ENCODE measurements at regions not wholly inside any gene's neighbourhood (a gene's known extent, or its start where the extent isn't known, plus 50 kb on each side); places are given as distances from the start of the nearest gene placed in this dataset.
A peak's percentile ranks its signal among the peaks of the same experiment; 100 is the strongest.
"Not testable (repeated sequence)": the region's sequence is repeated elsewhere in the genome, so short reads cannot be mapped to it uniquely, and the experiment has no call there.

GRCh38 chr15:93929375-93930094, 301.8 kb upstream of the MCTP2 start:
- no peaks in the 10 kb centered on the region for H3K9me3 ChIP-seq (ENCODE audit: low read depth)
- no peak overlapping the region for H3K27ac ChIP-seq
- TF ChIP-seq EZH2phosphoT487 (IDR thresholded peaks at IDR 0.05; ENCODE audit: low read depth, severe bottlenecking, unreplicated experiment) (no peak), EZH2 (IDR thresholded peaks at IDR 0.05; ENCODE audit: borderline replicate concordance) (no peak), CTCF (IDR thresholded peaks at IDR 0.05; ENCODE audit: poor library complexity) (no peak)
- no peak overlapping the region for H3K4me3 ChIP-seq
- 63% methylated on average over 7 of the region's 7 CpGs for WGBS (ENCODE audit: low lambda C conversion rate, missing lambda C conversion rate)
- H2AFZ ChIP-seq = no peak overlapping the region
- peak; percentile 42 for DNase-seq (ENCODE audit: low spot score)
- H3K9me2 ChIP-seq (replicated peaks; ENCODE audit: insufficient read depth) = no peaks in the 10 kb centered on the region
- no peaks in the 10 kb centered on the region for H3K36me3 ChIP-seq (replicated peaks; ENCODE audit: insufficient read depth, low read depth)
- H3K27me3 ChIP-seq = no peaks in the 10 kb centered on the region
- no peak overlapping the region for H3K4me2 ChIP-seq
- H3K4me1 ChIP-seq (ENCODE audit: insufficient read depth) = peaks cover 3% of the 10 kb centered on the region
- no peaks in the 10 kb centered on the region for H4K20me1 ChIP-seq (ENCODE audit: insufficient read depth, poor library complexity, severe bottlenecking)
- H3K79me2 ChIP-seq = no peaks in the 10 kb centered on the region

- H3K9me2 ChIP-seq (replicated peaks; ENCODE audit: insufficient read depth) = no peaks in the 10 kb centered on the region
- WGBS (ENCODE audit: low lambda C conversion rate, missing lambda C conversion rate) = 63% methylated on average over 4 of the region's 4 CpGs
- no peaks in the 10 kb centered on the region for H4K20me1 ChIP-seq (ENCODE audit: insufficient read depth, poor library complexity, severe bottlenecking)
- no peaks in the 10 kb centered on the region for H3K27me3 ChIP-seq
- no peak for DNase-seq (ENCODE audit: low spot score)
- H2AFZ ChIP-seq = no peak overlapping the region
- H3K9me3 ChIP-seq (ENCODE audit: low read depth) = no peaks in the 10 kb centered on the region
- H3K79me2 ChIP-seq = no peaks in the 10 kb centered on the region
- no peaks in the 10 kb centered on the region for H3K4me1 ChIP-seq (ENCODE audit: insufficient read depth)
- H3K36me3 ChIP-seq (replicated peaks; ENCODE audit: insufficient read depth, low read depth) = no peaks in the 10 kb centered on the region
- no peak overlapping the region for H3K4me2 ChIP-seq
- no peak overlapping the region for H3K4me3 ChIP-seq
- no peak overlapping the region for H3K27ac ChIP-seq
- TF ChIP-seq EZH2phosphoT487 (IDR thresholded peaks at IDR 0.05; ENCODE audit: low read depth, severe bottlenecking, unreplicated experiment) (no peak), CTCF (IDR thresholded peaks at IDR 0.05; ENCODE audit: poor library complexity) (no peak), EZH2 (IDR thresholded peaks at IDR 0.05; ENCODE audit: borderline replicate concordance) (no peak)
Observed at GRCh38 chr15:93920204-93920603, 311.2 kb upstream of the MCTP2 start.

GRCh38 chr15:93918801-93919200, 312.6 kb upstream of the MCTP2 start:
- not testable (repeated sequence) for H3K4me3 ChIP-seq; H3K4me1 ChIP-seq (ENCODE audit: insufficient read depth); H3K4me2 ChIP-seq; H3K27ac ChIP-seq; H3K79me2 ChIP-seq; H3K27me3 ChIP-seq; H3K9me3 ChIP-seq (ENCODE audit: low read depth); H2AFZ ChIP-seq; DNase-seq (ENCODE audit: low spot score); H3K9me2 ChIP-seq (replicated peaks; ENCODE audit: insufficient read depth); H4K20me1 ChIP-seq (ENCODE audit: insufficient read depth, poor library complexity, severe bottlenecking); H3K36me3 ChIP-seq (replicated peaks; ENCODE audit: insufficient read depth, low read depth)
- WGBS (ENCODE audit: low lambda C conversion rate, missing lambda C conversion rate) = 11% methylated on average over 2 of the region's 2 CpGs

GRCh38 chr15:93917181-93917580, 314.2 kb upstream of the MCTP2 start:
- TF ChIP-seq CTCF (IDR thresholded peaks at IDR 0.05; ENCODE audit: poor library complexity) = no peak
- TF ChIP-seq EZH2phosphoT487 (IDR thresholded peaks at IDR 0.05; ENCODE audit: low read depth, severe bottlenecking, unreplicated experiment) = no peak
- TF ChIP-seq EZH2 (IDR thresholded peaks at IDR 0.05; ENCODE audit: borderline replicate concordance) = no peak
- no peaks in the 10 kb centered on the region for H3K79me2 ChIP-seq
- no peak overlapping the region for H3K4me2 ChIP-seq
- no peaks in the 10 kb centered on the region for H3K4me1 ChIP-seq (ENCODE audit: insufficient read depth)
- H3K27ac ChIP-seq = no peak overlapping the region
- H3K9me2 ChIP-seq (replicated peaks; ENCODE audit: insufficient read depth) = no peaks in the 10 kb centered on the region
- no peak overlapping the region for H2AFZ ChIP-seq
- H3K4me3 ChIP-seq = no peak overlapping the region
- 100% methylated on average over 1 of the region's 1 CpG for WGBS (ENCODE audit: low lambda C conversion rate, missing lambda C conversion rate)
- no peak for DNase-seq (ENCODE audit: low spot score)
- H3K27me3 ChIP-seq = no peaks in the 10 kb centered on the region
- H3K9me3 ChIP-seq (ENCODE audit: low read depth) = no peaks in the 10 kb centered on the region
- no peaks in the 10 kb centered on the region for H3K36me3 ChIP-seq (replicated peaks; ENCODE audit: insufficient read depth, low read depth)
- no peaks in the 10 kb centered on the region for H4K20me1 ChIP-seq (ENCODE audit: insufficient read depth, poor library complexity, severe bottlenecking)

Measured in hepatocyte (in vitro differentiated cells).